SU-DHL-6 (cell line): ENCODE measurements at regions not wholly inside any gene's neighbourhood (a gene's known extent, or its start where the extent isn't known, plus 50 kb on each side); places are given as distances from the start of the nearest gene placed in this dataset.

Experiments
- CTCF ChIP-seq: fragments of 200-600 bp; sonication (generic); IDR thresholded peaks from one replicate; pipeline ENCODE4 v1.5.1; 2017; ENCODE audit warnings: antibody characterized with exemption, mild to moderate bottlenecking, low read length, moderate library complexity; ENCODE audit not compliant: insufficient read depth, poor library complexity, severe bottlenecking
- EZH2phosphoT487 ChIP-seq: fragments of 200-600 bp; sonication (generic), shearing (Covaris generic); conservative IDR thresholded peaks from 2 replicates; pipeline ENCODE4 v1.6.1; 2018; ENCODE audit warnings: mild to moderate bottlenecking, antibody characterized with exemption, low read length, moderate library complexity, mixed read lengths

GRCh38 chr4:125590158-125590557 is 275.4 kb downstream of the FAT4 start:
- TF ChIP-seq CTCF (no peak), EZH2phosphoT487 (no peak)
